ENCODE measurements at regions not wholly inside any gene's neighbourhood (a gene's known extent, or its start where the extent isn't known, plus 50 kb on each side); places are given as distances from the start of the nearest gene placed in this dataset.

GRCh38 chr5:172505845-172506244 is 51.5 kb upstream of the SH3PXD2B start:
- TF ChIP-seq GATA3 (IDR thresholded peaks at IDR 0.05; ENCODE audit: low read depth, low read length), result no peak
- no peak for TF ChIP-seq GATA2 (IDR thresholded peaks at IDR 0.05; ENCODE audit: low read depth, low read length)

Measured in SH-SY5Y (cell line).